Left forelimb (tissue), 1 donor: ENCODE measurements at regions not wholly inside any gene's neighbourhood (a gene's known extent, or its start where the extent isn't known, plus 50 kb on each side); places are given as distances from the start of the nearest gene placed in this dataset.

Experiments used
- DNase-seq: peaks from one replicate; pipeline ENCODE4 v3.0.0-alpha.2; 2018; ENCODE audit warnings: low spot score

GRCh38 chr6:113092795-113093194, 745.7 kb downstream of the RFPL4B start:
- no peak for DNase-seq

GRCh38 chr6:113094779-113095178, 747.6 kb downstream of the RFPL4B start:
- no peak for DNase-seq

GRCh38 chr6:113095841-113096240, 748.7 kb downstream of the RFPL4B start:
- DNase-seq: no peak

- no peak for DNase-seq
These were observed 754.4 kb upstream of the MARCKS start for GRCh38 chr6:113102761-113103160.

- no peak for DNase-seq
These were observed 753.3 kb upstream of the MARCKS start for GRCh38 chr6:113103634-113104361.

- DNase-seq: no peak
These were observed 752.6 kb upstream of the MARCKS start for GRCh38 chr6:113104541-113104940.

- DNase-seq: no peak
These were observed 752.2 kb upstream of the MARCKS start for GRCh38 chr6:113104951-113105350.

- no peak for DNase-seq
These were observed 746.9 kb upstream of the MARCKS start for GRCh38 chr6:113110211-113110610.

- no peak for DNase-seq
These were observed 745.6 kb upstream of the MARCKS start for GRCh38 chr6:113111550-113111949.

GRCh38 chr6:113112086-113112485, 745.1 kb upstream of the MARCKS start:
- DNase-seq: no peak

- no peak for DNase-seq
These were observed 741.9 kb upstream of the MARCKS start for GRCh38 chr6:113115196-113115595.

GRCh38 chr6:113120224-113120581, 736.9 kb upstream of the MARCKS start:
- no peak for DNase-seq

- peak; percentile 64 for DNase-seq
These were observed 736.4 kb upstream of the MARCKS start for GRCh38 chr6:113120582-113121285.

GRCh38 chr6:113121571-113121970, 735.6 kb upstream of the MARCKS start:
- DNase-seq: no peak

GRCh38 chr6:113122060-113122459, 735.1 kb upstream of the MARCKS start:
- DNase-seq: no peak

GRCh38 chr6:113125626-113126025, 731.5 kb upstream of the MARCKS start:
- no peak for DNase-seq

GRCh38 chr6:113127786-113128419, 729.2 kb upstream of the MARCKS start:
- DNase-seq: no peak

GRCh38 chr6:113128661-113129060, 728.5 kb upstream of the MARCKS start:
- no peak for DNase-seq

GRCh38 chr6:113129991-113130390, 727.2 kb upstream of the MARCKS start:
- DNase-seq: no peak

GRCh38 chr6:113137426-113137825, 719.7 kb upstream of the MARCKS start:
- DNase-seq: peak; percentile 86

- DNase-seq: no peak
These were observed 716.4 kb upstream of the MARCKS start for GRCh38 chr6:113140721-113141120.

- DNase-seq: no peak
These were observed 715.2 kb upstream of the MARCKS start for GRCh38 chr6:113141901-113142300.

GRCh38 chr6:113142671-113143174, 714.4 kb upstream of the MARCKS start:
- no peak for DNase-seq
